Thyroid gland (tissue), 4 donors: ENCODE measurements at regions not wholly inside any gene's neighbourhood (a gene's known extent, or its start where the extent isn't known, plus 50 kb on each side); places are given as distances from the start of the nearest gene placed in this dataset.

ENCODE experiments used
- POLR2A ChIP-seq, 2 donors: fragments of 450-650 bp; IDR thresholded peaks; one replicate each; pipeline ENCODE4 v1.6.1; 2017; ENCODE audit warnings: antibody characterized with exemption in 2 of 2, mild to moderate bottlenecking in 2 of 2, moderate library complexity in 1 of 2
- TF ChIP-seq, protein P1 (sequence below), 6 experiments: fragments of 200-600 bp in 3 of 6; fragments of 450-650 bp in 3 of 6; sonication (generic) in 3 of 6; IDR thresholded peaks; one replicate each; pipeline ENCODE4 v1.5.1; 2016 to 2019; ENCODE audit warnings: antibody characterized with exemption in 6 of 6, mild to moderate bottlenecking in 2 of 6, inconsistent platforms in 1 of 6, moderate library complexity in 1 of 6

DNA sequence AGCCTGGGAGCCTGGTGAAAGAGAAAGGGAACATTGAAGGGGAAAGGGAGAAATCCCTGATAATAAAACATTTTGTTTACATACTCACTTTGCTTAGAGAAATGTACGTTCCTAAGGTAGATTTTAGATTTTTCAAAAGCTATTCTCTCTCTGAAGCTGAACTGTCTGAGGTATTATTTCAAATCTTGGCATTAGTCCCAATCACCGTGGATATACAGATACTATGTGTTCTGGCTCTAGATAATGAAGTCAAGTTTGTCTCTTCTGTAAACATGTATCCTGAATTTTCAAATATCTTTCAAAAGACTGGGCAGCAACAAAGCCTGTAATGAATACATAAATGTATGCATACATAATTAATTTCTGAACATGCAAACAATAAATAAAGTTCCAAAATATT, 1104.2 kb upstream of the FAM98A start:
- no peak for TF ChIP-seq POLR2A (IDR thresholded peaks at IDR 0.05)
- TF ChIP-seq, protein P1, sequence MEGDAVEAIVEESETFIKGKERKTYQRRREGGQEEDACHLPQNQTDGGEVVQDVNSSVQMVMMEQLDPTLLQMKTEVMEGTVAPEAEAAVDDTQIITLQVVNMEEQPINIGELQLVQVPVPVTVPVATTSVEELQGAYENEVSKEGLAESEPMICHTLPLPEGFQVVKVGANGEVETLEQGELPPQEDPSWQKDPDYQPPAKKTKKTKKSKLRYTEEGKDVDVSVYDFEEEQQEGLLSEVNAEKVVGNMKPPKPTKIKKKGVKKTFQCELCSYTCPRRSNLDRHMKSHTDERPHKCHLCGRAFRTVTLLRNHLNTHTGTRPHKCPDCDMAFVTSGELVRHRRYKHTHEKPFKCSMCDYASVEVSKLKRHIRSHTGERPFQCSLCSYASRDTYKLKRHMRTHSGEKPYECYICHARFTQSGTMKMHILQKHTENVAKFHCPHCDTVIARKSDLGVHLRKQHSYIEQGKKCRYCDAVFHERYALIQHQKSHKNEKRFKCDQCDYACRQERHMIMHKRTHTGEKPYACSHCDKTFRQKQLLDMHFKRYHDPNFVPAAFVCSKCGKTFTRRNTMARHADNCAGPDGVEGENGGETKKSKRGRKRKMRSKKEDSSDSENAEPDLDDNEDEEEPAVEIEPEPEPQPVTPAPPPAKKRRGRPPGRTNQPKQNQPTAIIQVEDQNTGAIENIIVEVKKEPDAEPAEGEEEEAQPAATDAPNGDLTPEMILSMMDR (IDR thresholded peaks at IDR 0.05) = no peak
